ENCODE measurements at regions not wholly inside any gene's neighbourhood (a gene's known extent, or its start where the extent isn't known, plus 50 kb on each side); places are given as distances from the start of the nearest gene placed in this dataset.
"Not testable (repeated sequence)": the region's sequence is repeated elsewhere in the genome, so short reads cannot be mapped to it uniquely, and the experiment has no call there.

DNA sequence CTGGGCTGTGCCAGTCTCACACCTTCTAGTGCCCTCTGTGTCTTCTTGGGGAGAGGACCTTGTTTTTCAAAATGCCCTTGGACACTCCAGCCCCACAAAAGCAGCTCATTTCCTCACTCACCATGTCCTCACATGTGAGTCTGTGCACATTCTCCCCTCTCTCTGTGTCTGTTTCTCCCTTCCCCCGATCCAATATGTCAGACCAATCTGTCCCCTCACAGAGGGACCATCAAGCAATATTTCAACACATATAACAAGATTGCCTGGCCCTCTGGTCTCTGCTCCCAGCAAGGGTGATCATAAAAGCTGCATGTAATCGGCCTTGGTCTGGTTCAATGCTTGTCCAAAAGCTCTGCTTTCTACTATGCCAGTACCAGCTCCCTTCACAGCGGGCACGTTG lies 261.2 kb downstream of the MATN1 start:
- TF ChIP-seq, protein P1, sequence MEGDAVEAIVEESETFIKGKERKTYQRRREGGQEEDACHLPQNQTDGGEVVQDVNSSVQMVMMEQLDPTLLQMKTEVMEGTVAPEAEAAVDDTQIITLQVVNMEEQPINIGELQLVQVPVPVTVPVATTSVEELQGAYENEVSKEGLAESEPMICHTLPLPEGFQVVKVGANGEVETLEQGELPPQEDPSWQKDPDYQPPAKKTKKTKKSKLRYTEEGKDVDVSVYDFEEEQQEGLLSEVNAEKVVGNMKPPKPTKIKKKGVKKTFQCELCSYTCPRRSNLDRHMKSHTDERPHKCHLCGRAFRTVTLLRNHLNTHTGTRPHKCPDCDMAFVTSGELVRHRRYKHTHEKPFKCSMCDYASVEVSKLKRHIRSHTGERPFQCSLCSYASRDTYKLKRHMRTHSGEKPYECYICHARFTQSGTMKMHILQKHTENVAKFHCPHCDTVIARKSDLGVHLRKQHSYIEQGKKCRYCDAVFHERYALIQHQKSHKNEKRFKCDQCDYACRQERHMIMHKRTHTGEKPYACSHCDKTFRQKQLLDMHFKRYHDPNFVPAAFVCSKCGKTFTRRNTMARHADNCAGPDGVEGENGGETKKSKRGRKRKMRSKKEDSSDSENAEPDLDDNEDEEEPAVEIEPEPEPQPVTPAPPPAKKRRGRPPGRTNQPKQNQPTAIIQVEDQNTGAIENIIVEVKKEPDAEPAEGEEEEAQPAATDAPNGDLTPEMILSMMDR (IDR thresholded peaks at IDR 0.05; ENCODE audit: borderline replicate concordance, insufficient read depth, low read depth, low read length): no peak
- no peak overlapping the region for H3K4me3 ChIP-seq (ENCODE audit: low read depth, low read length)

DNA sequence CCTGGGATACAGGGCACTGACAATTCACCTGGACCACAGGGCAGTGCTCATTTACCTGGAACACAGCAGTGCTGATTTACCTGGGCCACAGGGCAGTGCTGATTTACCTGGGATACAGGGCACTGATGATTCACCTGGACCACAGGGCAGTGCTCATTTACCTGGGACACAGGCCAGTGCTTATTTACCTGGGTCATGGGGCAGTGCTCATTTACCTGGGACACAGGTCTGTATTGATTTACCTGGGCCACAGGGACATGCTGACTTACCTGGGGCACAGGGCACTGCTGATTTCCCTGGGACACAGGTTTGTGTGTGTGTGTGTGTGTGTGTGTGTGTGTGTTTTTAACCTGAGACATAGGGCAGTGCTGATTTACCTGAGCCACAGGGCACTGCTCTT lies 261.7 kb downstream of the MATN1 start:
- TF ChIP-seq, protein P1 (IDR thresholded peaks at IDR 0.05; ENCODE audit: borderline replicate concordance, insufficient read depth, low read depth, low read length): no peak
- no peak overlapping the region for H3K4me3 ChIP-seq (ENCODE audit: low read depth, low read length)

DNA sequence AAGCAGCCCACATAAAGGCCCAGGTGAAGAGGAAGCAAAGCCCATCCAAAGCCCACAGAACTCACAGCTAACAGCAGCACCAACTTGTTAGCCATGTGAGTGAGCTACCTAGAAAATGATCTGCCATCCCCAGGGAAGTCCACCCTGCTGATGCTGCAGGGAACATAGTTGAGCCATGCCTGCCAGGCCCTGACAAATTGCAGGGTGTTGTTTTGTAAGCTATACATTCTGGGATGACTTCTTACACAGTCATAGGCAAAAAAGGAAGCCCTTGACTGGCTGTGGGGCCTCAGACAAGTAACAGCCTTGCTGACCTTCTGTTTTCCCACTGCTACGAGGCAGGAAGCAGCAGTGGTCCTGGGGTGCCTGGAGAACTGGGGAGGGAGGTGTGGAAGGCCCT lies 262.7 kb downstream of the MATN1 start:
- TF ChIP-seq, protein P1 (IDR thresholded peaks at IDR 0.05; ENCODE audit: borderline replicate concordance, insufficient read depth, low read depth, low read length): no peak
- no peak overlapping the region for H3K4me3 ChIP-seq (ENCODE audit: low read depth, low read length)

DNA sequence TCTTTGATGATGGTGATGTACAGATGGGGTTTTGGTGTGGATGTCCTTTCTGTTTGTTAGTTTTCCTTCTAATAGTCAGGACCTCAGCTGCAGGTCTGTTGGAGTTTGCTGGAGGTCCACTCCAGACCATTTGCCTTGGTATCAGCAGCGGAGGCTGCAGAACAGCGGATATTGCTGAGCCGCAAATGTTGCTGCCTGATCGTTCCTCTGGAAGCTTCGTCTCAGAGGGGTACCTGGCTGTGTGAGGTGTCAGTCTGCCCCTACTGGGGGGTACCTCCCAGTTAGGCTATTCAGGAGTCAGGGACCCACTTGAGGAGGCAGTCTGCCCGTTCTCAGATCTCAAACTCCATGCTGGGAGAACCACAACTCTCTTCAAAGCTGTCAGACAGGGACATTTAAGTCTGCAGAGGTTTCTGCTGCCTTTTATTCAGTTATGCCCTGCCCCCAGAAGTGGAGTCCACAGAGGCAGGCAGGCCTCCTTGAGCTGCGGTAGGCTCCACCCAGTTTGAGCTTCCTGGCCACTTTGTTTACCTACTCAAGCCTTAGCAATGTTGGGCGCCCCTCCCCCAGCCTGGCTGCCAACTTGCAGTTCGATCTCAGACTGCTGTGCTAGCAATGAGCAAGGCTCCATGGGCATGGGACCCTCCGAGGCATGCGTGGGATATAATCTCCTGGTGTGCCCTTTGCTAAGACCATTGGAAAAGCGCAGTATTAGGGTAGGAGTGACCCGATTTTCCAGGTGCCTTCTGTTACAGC lies 264.5 kb downstream of the MATN1 start:
- H3K4me3 ChIP-seq (ENCODE audit: low read depth, low read length): not testable (repeated sequence)

DNA sequence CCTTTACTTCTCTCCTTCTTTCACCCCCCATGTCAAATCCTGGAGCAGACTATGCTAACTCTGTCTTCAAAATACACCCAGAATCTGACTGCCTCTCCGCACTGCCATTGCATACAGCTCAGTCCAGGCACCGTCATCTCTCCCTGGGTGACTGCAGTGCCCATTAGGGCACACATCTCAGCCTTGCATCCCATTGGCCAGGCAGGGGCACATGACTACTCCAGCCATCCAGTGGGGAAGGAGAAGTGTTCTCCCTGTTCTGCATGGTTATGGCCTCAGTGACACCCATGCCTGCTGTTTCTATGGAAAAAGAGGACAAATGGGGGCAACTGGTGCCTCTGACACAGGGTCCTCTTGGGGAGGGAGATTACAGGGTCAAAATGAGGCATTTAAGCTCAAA lies 270.5 kb downstream of the MATN1 start:
- TF ChIP-seq, protein P1 (IDR thresholded peaks at IDR 0.05; ENCODE audit: borderline replicate concordance, insufficient read depth, low read depth, low read length): no peak
- H3K4me3 ChIP-seq (ENCODE audit: low read depth, low read length): no peak overlapping the region

DNA sequence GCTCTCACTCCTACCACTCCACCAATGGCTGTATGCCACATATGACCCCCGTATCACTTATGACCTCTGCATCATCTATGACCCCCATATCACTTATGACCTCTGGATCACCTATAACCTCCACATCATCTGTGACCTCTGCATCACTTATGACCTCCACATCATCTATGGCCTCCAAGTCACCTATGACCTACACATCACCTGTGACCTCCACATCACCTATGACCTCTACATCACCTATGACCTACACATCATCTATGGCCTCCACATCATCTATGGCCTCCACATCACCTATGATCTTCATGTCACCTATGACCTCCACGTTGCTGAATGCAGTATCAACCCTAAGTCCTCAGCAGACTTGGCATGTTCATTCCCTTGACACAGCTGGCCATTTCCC lies 271.2 kb downstream of the MATN1 start:
- TF ChIP-seq, protein P1 (IDR thresholded peaks at IDR 0.05; ENCODE audit: borderline replicate concordance, insufficient read depth, low read depth, low read length): no peak
- H3K4me3 ChIP-seq (ENCODE audit: low read depth, low read length): no peak overlapping the region

DNA sequence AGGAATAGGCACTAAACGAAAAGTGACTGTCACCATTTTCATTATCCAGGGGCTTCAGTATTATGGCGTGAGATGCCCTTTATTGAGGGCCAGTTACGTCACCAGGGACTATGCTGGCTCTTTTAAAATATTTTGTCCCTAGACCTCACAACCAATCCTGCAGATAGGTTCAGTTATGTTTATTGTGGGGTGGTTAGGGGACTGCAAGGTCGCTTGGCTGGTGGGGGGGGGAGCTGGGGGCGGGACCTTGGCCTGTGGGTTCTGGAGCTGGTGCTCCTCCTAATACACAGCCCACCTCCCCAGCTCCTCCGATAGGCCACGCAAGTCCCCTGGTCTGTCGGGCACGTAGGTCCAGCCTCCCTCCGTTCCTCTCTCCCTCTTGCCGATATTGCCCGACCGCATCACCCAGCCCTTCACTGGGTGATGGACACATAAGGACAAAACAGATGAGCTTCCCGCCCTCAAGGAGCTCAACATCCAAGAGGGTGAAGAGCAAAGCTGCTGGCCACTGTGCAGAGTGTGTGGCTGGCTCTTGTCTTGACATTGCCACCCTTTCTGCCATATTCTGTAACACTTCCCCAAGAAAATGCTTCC lies 271.8 kb downstream of the MATN1 start:
- TF ChIP-seq, protein P1 (IDR thresholded peaks at IDR 0.05; ENCODE audit: borderline replicate concordance, insufficient read depth, low read depth, low read length): no peak
- no peak overlapping the region for H3K4me3 ChIP-seq (ENCODE audit: low read depth, low read length)

All from GM12875 (cell line).